SK-N-SH (cell line): ENCODE measurements at regions not wholly inside any gene's neighbourhood (a gene's known extent, or its start where the extent isn't known, plus 50 kb on each side); places are given as distances from the start of the nearest gene placed in this dataset.

Source experiments
- CTCF ChIA-PET: fragments of 300-600, 350-600 bp; formaldehyde crosslinking; extraction: SDS; loops from one replicate; lab custom pipeline; 2021; lab: Yijun Ruan, JAX
- POLR2A ChIA-PET: fragments of 350-600 bp; sonication (Branson Sonifier 250); formaldehyde crosslinking; extraction: SDS; loops from one replicate; lab custom pipeline; 2020; ENCODE audit warnings: antibody characterized with exemption, inconsistent platforms; lab: Yijun Ruan, JAX
- DNase-seq: peaks from one replicate; pipeline ENCODE4 v3.0.0; 2012
- H2AFZ ChIP-seq: fragments of 200-600 bp; sonication (generic); 2 replicates; pipeline ENCODE4 v1.8.1; 2016; ENCODE audit warnings: antibody characterized with exemption, mild to moderate bottlenecking, low read depth
- H3F3A ChIP-seq: fragments of 200-600 bp; sonication (generic); replicated peaks from 2 replicates; pipeline ENCODE3; 2016; ENCODE audit warnings: antibody characterized with exemption, mild to moderate bottlenecking; ENCODE audit not compliant: insufficient read depth
- H3K27ac ChIP-seq, 2 experiments: fragments of 200-500 bp in 1 of 2; fragments of 200-600 bp in 1 of 2; sonication (Bioruptor generic) in 1 of 2; sonication (generic), shearing (Covaris generic) in 1 of 2; 2 replicates each; pipeline versions ENCODE4 v1.5.1 to v1.6.1; 2014 to 2016; ENCODE audit warnings: low read depth in 2 of 2, inconsistent platforms in 1 of 2, low read length in 1 of 2, mild to moderate bottlenecking in 1 of 2, mixed read lengths in 1 of 2
- H3K27me3 ChIP-seq: fragments of 200-600 bp; sonication (generic), shearing (Covaris generic); 2 replicates; pipeline ENCODE4 v1.6.1; 2016; ENCODE audit warnings: mixed run types; ENCODE audit not compliant: insufficient read depth
- H3K36me3 ChIP-seq, 2 experiments: fragments of 200-500 bp in 1 of 2; fragments of 200-600 bp in 1 of 2; sonication (Bioruptor generic) in 1 of 2; sonication (generic) in 1 of 2; replicated peaks in 1 of 2; 2 replicates each; pipeline versions ENCODE3 to v1.5.1; 2014 to 2016; ENCODE audit warnings: low read length in 1 of 2, mild to moderate bottlenecking in 1 of 2; ENCODE audit not compliant: insufficient read depth in 2 of 2, control insufficient read depth in 1 of 2
- H3K4me1 ChIP-seq, 2 experiments: fragments of 200-500 bp in 1 of 2; fragments of 200-600 bp in 1 of 2; sonication (Bioruptor generic) in 1 of 2; sonication (generic), shearing (Covaris generic) in 1 of 2; 2 replicates each; pipeline versions ENCODE4 v1.5.1 to v1.6.1; 2014 to 2016; ENCODE audit warnings: low read depth in 1 of 2, low read length in 1 of 2, mixed run types in 1 of 2; ENCODE audit not compliant: insufficient read depth in 2 of 2, control insufficient read depth in 1 of 2
- H3K4me2 ChIP-seq: fragments of 200-600 bp; sonication (generic), shearing (Covaris generic); 2 replicates; pipeline ENCODE4 v1.6.1; 2017; ENCODE audit warnings: mixed run types
- H3K4me3 ChIP-seq, 2 experiments: fragments of 200-500 bp in 1 of 2; fragments of 200-600 bp in 1 of 2; sonication (Bioruptor generic) in 1 of 2; sonication (generic), shearing (Covaris generic) in 1 of 2; 2 replicates each; pipeline versions ENCODE4 v1.5.1 to v1.8.1; 2014 to 2016; ENCODE audit warnings: low read depth in 2 of 2, inconsistent platforms in 1 of 2, low read length in 1 of 2, mild to moderate bottlenecking in 1 of 2, mixed read lengths in 1 of 2, moderate library complexity in 1 of 2
- H3K79me2 ChIP-seq: fragments of 200-600 bp; sonication (generic); 2 replicates; pipeline ENCODE4 v1.8.1; 2017; ENCODE audit warnings: mild to moderate bottlenecking; ENCODE audit not compliant: insufficient read depth
- H3K9ac ChIP-seq: fragments of 200-600 bp; sonication (generic); 2 replicates; pipeline ENCODE4 v1.6.1; 2017; ENCODE audit warnings: mixed run types
- H3K9me2 ChIP-seq: fragments of 200-600 bp; sonication (generic); 2 replicates; pipeline ENCODE4 v1.6.1; 2017; ENCODE audit warnings: mixed run types
- H3K9me3 ChIP-seq: fragments of 200-600 bp; sonication (generic); 2 replicates; pipeline ENCODE4 v1.6.1; 2017; ENCODE audit warnings: mixed run types, mild to moderate bottlenecking, moderate library complexity
- H4K20me1 ChIP-seq: fragments of 200-600 bp; sonication (generic); 2 replicates; pipeline ENCODE4 v1.6.1; 2017; ENCODE audit warnings: mild to moderate bottlenecking, mixed run types; ENCODE audit not compliant: insufficient read depth
- EZH2phosphoT487 ChIP-seq: fragments of 200-600 bp; sonication (generic); IDR thresholded peaks from 2 replicates; pipeline ENCODE4 v1.6.1; 2017; ENCODE audit warnings: low read depth, mixed run types, mild to moderate bottlenecking, antibody characterized with exemption, moderate library complexity, borderline replicate concordance
- FOSL2 ChIP-seq: IDR thresholded peaks from 2 replicates; pipeline ENCODE4 v1.4.0; 2012; ENCODE audit warnings: low read depth, mild to moderate bottlenecking, moderate library complexity, borderline replicate concordance
- JUND ChIP-seq: IDR thresholded peaks from 2 replicates; pipeline ENCODE4 v1.4.0; 2012
- NFIC ChIP-seq: IDR thresholded peaks from 2 replicates; pipeline ENCODE4 v1.4.0; 2012; ENCODE audit warnings: borderline replicate concordance
- NRF1 ChIP-seq: IDR thresholded peaks from 2 replicates; pipeline ENCODE4 v1.6.1; 2012; ENCODE audit warnings: low read depth, mild to moderate bottlenecking, low read length
- RFX5 ChIP-seq: IDR thresholded peaks from 2 replicates; pipeline ENCODE4 v1.6.1; 2012; ENCODE audit warnings: mild to moderate bottlenecking, improper control_type of control experiment, low read length
- RXRA ChIP-seq: IDR thresholded peaks from 2 replicates; pipeline ENCODE4 v1.4.0; 2012; ENCODE audit warnings: low read depth, mild to moderate bottlenecking, borderline replicate concordance
- TAF1 ChIP-seq: IDR thresholded peaks from 2 replicates; pipeline ENCODE4 v1.6.1; 2012; ENCODE audit warnings: low read depth, mild to moderate bottlenecking, low read length, moderate library complexity, borderline replicate concordance
- YY1 ChIP-seq: IDR thresholded peaks from 2 replicates; pipeline ENCODE4 v1.4.0; 2012; ENCODE audit warnings: low read depth, mild to moderate bottlenecking
- WGBS: methylation state at CpG from one replicate; pipeline ENCODE4 v1.1.6; 2017; ENCODE audit warnings: low lambda C conversion rate; 5-methylcytosine and 5-hydroxymethylcytosine counted together
- TF ChIP-seq, protein P1 (sequence below): IDR thresholded peaks from 2 replicates; pipeline ENCODE4 v1.4.0; 2012; ENCODE audit warnings: low read depth, borderline replicate concordance
- TF ChIP-seq, protein P2 (sequence below): IDR thresholded peaks from 2 replicates; pipeline ENCODE4 v1.4.0; 2012; ENCODE audit warnings: low read depth
- TF ChIP-seq, protein P3 (sequence below): IDR thresholded peaks from 2 replicates; pipeline ENCODE4; 2012

- no peak overlapping the region for H2AFZ ChIP-seq
- POLR2A ChIA-PET = no interaction called here
- 0 out of 2 replicates have a peak, but pooled peaks cover 9% of the 10 kb centered on the region for H3K9me3 ChIP-seq
- CTCF ChIA-PET = no interaction called here
- H3K9ac ChIP-seq = no peak overlapping the region
- no peak overlapping the region for H3K4me3 ChIP-seq
- no peak for DNase-seq
- no peaks in the 10 kb centered on the region for H3K9me2 ChIP-seq
- H3K27me3 ChIP-seq = no peaks in the 10 kb centered on the region
- H3K4me2 ChIP-seq = no peak overlapping the region
- no peaks in the 10 kb centered on the region for H3K4me1 ChIP-seq
- TF ChIP-seq, protein P1, sequence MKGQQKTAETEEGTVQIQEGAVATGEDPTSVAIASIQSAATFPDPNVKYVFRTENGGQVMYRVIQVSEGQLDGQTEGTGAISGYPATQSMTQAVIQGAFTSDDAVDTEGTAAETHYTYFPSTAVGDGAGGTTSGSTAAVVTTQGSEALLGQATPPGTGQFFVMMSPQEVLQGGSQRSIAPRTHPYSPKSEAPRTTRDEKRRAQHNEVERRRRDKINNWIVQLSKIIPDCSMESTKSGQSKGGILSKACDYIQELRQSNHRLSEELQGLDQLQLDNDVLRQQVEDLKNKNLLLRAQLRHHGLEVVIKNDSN = no peak
- TF ChIP-seq NFIC = no peak
- no peak for TF ChIP-seq JUND
- TF ChIP-seq NRF1 = no peak
- no peak for TF ChIP-seq RXRA
- TF ChIP-seq, protein P2, sequence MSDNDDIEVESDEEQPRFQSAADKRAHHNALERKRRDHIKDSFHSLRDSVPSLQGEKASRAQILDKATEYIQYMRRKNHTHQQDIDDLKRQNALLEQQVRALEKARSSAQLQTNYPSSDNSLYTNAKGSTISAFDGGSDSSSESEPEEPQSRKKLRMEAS = no peak
- no peak for TF ChIP-seq RFX5
- H4K20me1 ChIP-seq = no peaks in the 10 kb centered on the region
- H3K27ac ChIP-seq = no peak overlapping the region
- no peaks in the 10 kb centered on the region for H3K36me3 ChIP-seq
- H3F3A ChIP-seq = peaks cover 6% of the 10 kb centered on the region
- WGBS = 91% methylated on average over 2 of the region's 2 CpGs
- H3K79me2 ChIP-seq = no peaks in the 10 kb centered on the region
Observed at GRCh38 chr10:33547976-33548375, 213.5 kb upstream of the NRP1 start.

- ChIA-PET POLR2A (no interaction called here), CTCF (interaction anchor here (2.1 kb wide), 1 partner anchor 11 kb away, joined by 10 read pairs; no protein-coding TSS in a partner anchor)
- no peaks in the 10 kb centered on the region for H3K79me2 ChIP-seq
- no peak for TF ChIP-seq RFX5
- no peak for TF ChIP-seq FOSL2
- no peak for TF ChIP-seq NFIC
- TF ChIP-seq, protein P1 = no peak
- TF ChIP-seq YY1 = no peak
- no peak for TF ChIP-seq JUND
- TF ChIP-seq RXRA = no peak
- TF ChIP-seq EZH2phosphoT487 = no peak
- TF ChIP-seq, protein P3, sequence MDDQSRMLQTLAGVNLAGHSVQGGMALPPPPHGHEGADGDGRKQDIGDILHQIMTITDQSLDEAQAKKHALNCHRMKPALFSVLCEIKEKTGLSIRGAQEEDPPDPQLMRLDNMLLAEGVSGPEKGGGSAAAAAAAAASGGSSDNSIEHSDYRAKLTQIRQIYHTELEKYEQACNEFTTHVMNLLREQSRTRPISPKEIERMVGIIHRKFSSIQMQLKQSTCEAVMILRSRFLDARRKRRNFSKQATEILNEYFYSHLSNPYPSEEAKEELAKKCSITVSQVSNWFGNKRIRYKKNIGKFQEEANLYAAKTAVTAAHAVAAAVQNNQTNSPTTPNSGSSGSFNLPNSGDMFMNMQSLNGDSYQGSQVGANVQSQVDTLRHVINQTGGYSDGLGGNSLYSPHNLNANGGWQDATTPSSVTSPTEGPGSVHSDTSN = no peak
- TF ChIP-seq TAF1 = no peak
- H3K4me1 ChIP-seq = no peaks in the 10 kb centered on the region
- H4K20me1 ChIP-seq = no peaks in the 10 kb centered on the region
- no peaks in the 10 kb centered on the region for H3K9me2 ChIP-seq
- 0 out of 2 replicates have a peak, but pooled peaks cover 9% of the 10 kb centered on the region for H3K9me3 ChIP-seq
- H3K36me3 ChIP-seq = no peaks in the 10 kb centered on the region
- 70% methylated on average over 1 of the region's 1 CpG for WGBS
- peaks cover 6% of the 10 kb centered on the region for H3F3A ChIP-seq
- H3K4me2 ChIP-seq = no peak overlapping the region
- no peaks in the 10 kb centered on the region for H3K27me3 ChIP-seq
- H2AFZ ChIP-seq = no peak overlapping the region
- no peak overlapping the region for H3K9ac ChIP-seq
- no peak for DNase-seq
- H3K27ac ChIP-seq = no peak overlapping the region
- H3K4me3 ChIP-seq = no peak overlapping the region
Observed at GRCh38 chr10:33546031-33546430, 211.6 kb upstream of the NRP1 start.
